HCT116 (cell line): ENCODE measurements at regions not wholly inside any gene's neighbourhood (a gene's known extent, or its start where the extent isn't known, plus 50 kb on each side); places are given as distances from the start of the nearest gene placed in this dataset.

Experiments used
- ATAC-seq: fragments of 200-7000 bp; cut with Tn5 transposase; 2 replicates; pipeline ENCODE4 v1.9.1; 2020; ENCODE audit warnings: mild to moderate bottlenecking, moderate library complexity
- BruUV-seq: library from RNA; stranded (reverse); fragments of 400-500 nt; replicated peaks from 2 replicates; lab custom pipeline; 2021; lab: Mats Ljungman, UMichigan
- CTCF ChIA-PET: fragments of 300-600 bp; sonication (Branson Sonifier 250); formaldehyde crosslinking; loops from one replicate; lab custom pipeline; 2021; ENCODE audit warnings: antibody characterized with exemption; lab: Charles Lee
- POLR2A ChIA-PET: fragments of 300-600, 350-600 bp; sonication (Branson Sonifier 250); formaldehyde crosslinking; loops from one replicate; lab custom pipeline; 2021; ENCODE audit warnings: antibody characterized with exemption; lab: Charles Lee
- RAD21 ChIA-PET, 2 experiments: fragments of 300-600 bp; sonication (Branson Sonifier 250); formaldehyde crosslinking; loops; one replicate each; lab custom pipeline; 2023; ENCODE audit warnings: low total read pairs in 2 of 2; ENCODE audit not compliant: uncharacterized antibody in 2 of 2, unreplicated experiment in 2 of 2, low non-redundant PET in 1 of 2; lab: Charles Lee
- DNase-seq: peaks from one replicate; pipeline ENCODE4 v3.0.0-alpha.2; 2010; ENCODE audit warnings: low read depth, low spot score
- H2AFZ ChIP-seq: fragments of 200-600 bp; shearing (Covaris generic), sonication (generic); 2 replicates; pipeline ENCODE4 v1.6.1; 2017; ENCODE audit warnings: low read depth, mixed run types, mixed read lengths, antibody characterized with exemption, low read length; ENCODE audit not compliant: poor library complexity, severe bottlenecking
- H3K27ac ChIP-seq: 2 replicates; pipeline ENCODE4 v1.5.1; 2012; ENCODE audit warnings: low read depth, low read length
- H3K27me3 ChIP-seq: fragments of 200-600 bp; sonication (generic); 2 replicates; pipeline ENCODE4 v1.6.1; 2016; ENCODE audit warnings: mixed run types, low read length, mixed read lengths; ENCODE audit not compliant: insufficient read depth
- H3K36me3 ChIP-seq, 2 experiments: fragments of 200-500 bp in 1 of 2; fragments of 200-600 bp in 1 of 2; sonication (Bioruptor generic) in 1 of 2; sonication (generic) in 1 of 2; 2 replicates each; pipeline versions ENCODE4 v1.5.1 to v1.6.1; 2014 to 2016; ENCODE audit warnings: low read length in 2 of 2, inconsistent platforms in 1 of 2, mixed read lengths in 1 of 2, mixed run types in 1 of 2; ENCODE audit not compliant: insufficient read depth in 2 of 2, control insufficient read depth in 1 of 2
- H3K4me1 ChIP-seq, 2 experiments: fragments of 200-600 bp in 1 of 2; sonication (generic) in 1 of 2; 2 replicates each; pipeline versions ENCODE4 v1.5.1 to v1.6.1; 2012 to 2017; ENCODE audit warnings: low read length in 2 of 2, inconsistent platforms in 1 of 2, mild to moderate bottlenecking in 1 of 2, mixed read lengths in 1 of 2, mixed run types in 1 of 2, moderate library complexity in 1 of 2; ENCODE audit not compliant: insufficient read depth in 2 of 2, control insufficient read depth in 1 of 2
- H3K4me2 ChIP-seq: fragments of 200-600 bp; sonication (generic); 2 replicates; pipeline ENCODE4 v1.6.1; 2017; ENCODE audit warnings: mixed run types, low read length, mixed read lengths
- H3K4me3 ChIP-seq, 2 experiments: fragments of 200-600 bp in 1 of 2; sonication (generic) in 1 of 2; replicated peaks in 1 of 2; 2 replicates each; pipeline ENCODE4 v1.5.1; 2011 to 2016; ENCODE audit warnings: low read length in 2 of 2, control low read depth in 1 of 2, low read depth in 1 of 2, mild to moderate bottlenecking in 1 of 2, mixed read lengths in 1 of 2, mixed run types in 1 of 2
- H3K79me2 ChIP-seq: fragments of 200-600 bp; sonication (generic); 2 replicates; pipeline ENCODE4 v1.6.1; 2017; ENCODE audit warnings: mild to moderate bottlenecking, mixed run types, low read length, moderate library complexity, mixed read lengths; ENCODE audit not compliant: insufficient read depth
- H3K9ac ChIP-seq: fragments of 200-600 bp; sonication (generic); 2 replicates; pipeline ENCODE4 v1.6.1; 2016; ENCODE audit warnings: low read length, mixed read lengths
- H3K9me2 ChIP-seq: fragments of 200-600 bp; sonication (generic), shearing (Covaris generic); 2 replicates; pipeline ENCODE4 v1.6.1; 2017; ENCODE audit warnings: mixed run types, mild to moderate bottlenecking, moderate library complexity; ENCODE audit not compliant: insufficient read depth
- H3K9me3 ChIP-seq, 2 experiments: fragments of 200-500 bp in 1 of 2; fragments of 200-600 bp in 1 of 2; sonication (Bioruptor generic) in 1 of 2; sonication (generic) in 1 of 2; 2 replicates each; pipeline ENCODE4 v1.6.1; 2014 to 2017; ENCODE audit warnings: low read length in 2 of 2, mixed read lengths in 2 of 2, inconsistent platforms in 1 of 2, low read depth in 1 of 2, mild to moderate bottlenecking in 1 of 2, mixed run types in 1 of 2, moderate library complexity in 1 of 2; ENCODE audit not compliant: control insufficient read depth in 1 of 2, insufficient read depth in 1 of 2
- H4K20me1 ChIP-seq: fragments of 200-600 bp; sonication (generic), shearing (Covaris generic); 2 replicates; pipeline ENCODE4 v1.6.1; 2017; ENCODE audit warnings: mixed run types, mild to moderate bottlenecking, moderate library complexity; ENCODE audit not compliant: insufficient read depth
- CBX3 ChIP-seq: IDR thresholded peaks from 2 replicates; pipeline ENCODE4 v1.6.1; 2012; ENCODE audit warnings: low read depth
- CEBPB ChIP-seq: IDR thresholded peaks from 2 replicates; pipeline ENCODE4 v1.6.1; 2012; ENCODE audit warnings: low read depth
- ELF1 ChIP-seq: IDR thresholded peaks from 2 replicates; pipeline ENCODE4 v1.6.1; 2012; ENCODE audit warnings: low read depth, borderline replicate concordance
- EZH2 ChIP-seq: fragments of 200-600 bp; sonication (generic); IDR thresholded peaks from 2 replicates; pipeline ENCODE4 v1.6.1; 2017; ENCODE audit warnings: antibody characterized with exemption, mixed run types
- FOSL1 ChIP-seq: IDR thresholded peaks from 2 replicates; pipeline ENCODE4 v1.6.1; 2012; ENCODE audit warnings: low read depth
- JUND ChIP-seq: IDR thresholded peaks from 2 replicates; pipeline ENCODE4 v1.6.1; 2012
- RAD21 ChIP-seq: IDR thresholded peaks from 2 replicates; pipeline ENCODE4 v1.6.1; 2012; ENCODE audit warnings: low read depth, mild to moderate bottlenecking
- SRF ChIP-seq: IDR thresholded peaks from 2 replicates; pipeline ENCODE4 v1.6.1; 2012; ENCODE audit warnings: low read depth
- TCF7L2 ChIP-seq: IDR thresholded peaks from 2 replicates; pipeline ENCODE4 v1.7.0; 2011; ENCODE audit warnings: borderline replicate concordance, inconsistent platforms; ENCODE audit not compliant: insufficient read depth, insufficient read length; ENCODE audit errors: extremely low read depth
- intact Hi-C: fragments of 100-400 bp; cut with micrococcal nuclease; formaldehyde crosslinking; loops from 2 replicates; pipeline ENCODE4 v1.10.0; 2022
- TF ChIP-seq, protein P1 (sequence below): IDR thresholded peaks from 2 replicates; pipeline ENCODE4 v1.6.1; 2012
- TF ChIP-seq, protein P2 (sequence below): IDR thresholded peaks from 2 replicates; pipeline ENCODE4 v1.6.1; 2012

DNA sequence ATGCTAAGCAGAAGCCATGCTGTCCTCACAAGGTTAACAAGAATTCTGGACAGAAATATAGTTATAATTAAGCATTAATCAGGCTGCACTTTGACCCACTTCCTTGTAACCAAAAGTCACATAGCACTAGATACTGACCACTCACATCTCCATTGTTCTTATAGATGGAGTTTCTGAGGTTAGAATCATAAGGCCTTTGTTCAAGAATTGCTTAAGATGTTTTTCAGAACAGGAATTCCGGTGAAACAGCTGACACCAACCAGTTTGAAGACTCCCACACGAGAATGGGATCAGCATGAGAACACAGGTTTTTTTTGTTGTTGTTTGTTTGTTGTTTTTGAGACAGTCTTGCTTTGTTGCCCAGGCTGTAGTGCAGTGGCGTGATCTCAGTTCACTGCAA lies 488.3 kb upstream of the NRP1 start:
- no peak overlapping the region for H3K27ac ChIP-seq
- H3K4me3 ChIP-seq, result no peak overlapping the region
- H3K79me2 ChIP-seq, result no peaks in the 10 kb centered on the region
- ChIA-PET RAD21 (no interaction called here), POLR2A (no interaction called here), CTCF (no interaction called here)
- no peaks in the 10 kb centered on the region for H3K9me2 ChIP-seq
- no peak overlapping the region for H2AFZ ChIP-seq
- H3K9ac ChIP-seq, result no peak overlapping the region
- no peaks in the 10 kb centered on the region for H3K27me3 ChIP-seq
- no peaks in the 10 kb centered on the region for H3K36me3 ChIP-seq
- H3K4me1 ChIP-seq, result no peaks in the 10 kb centered on the region
- TF ChIP-seq CEBPB, result no peak
- TF ChIP-seq CBX3, result no peak
- TF ChIP-seq FOSL1, result no peak
- TF ChIP-seq SRF, result no peak
- TF ChIP-seq, protein P1, sequence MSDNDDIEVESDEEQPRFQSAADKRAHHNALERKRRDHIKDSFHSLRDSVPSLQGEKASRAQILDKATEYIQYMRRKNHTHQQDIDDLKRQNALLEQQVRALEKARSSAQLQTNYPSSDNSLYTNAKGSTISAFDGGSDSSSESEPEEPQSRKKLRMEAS, result no peak
- no peak for TF ChIP-seq JUND
- ATAC-seq, result no peak
- DNase-seq, result no peak
- no peaks in the 10 kb centered on the region for H3K9me3 ChIP-seq
- H3K4me2 ChIP-seq, result no peak overlapping the region
- BruUV-seq, result no TSS peak
- intact Hi-C loops, result no loop called here
- H4K20me1 ChIP-seq, result no peaks in the 10 kb centered on the region

DNA sequence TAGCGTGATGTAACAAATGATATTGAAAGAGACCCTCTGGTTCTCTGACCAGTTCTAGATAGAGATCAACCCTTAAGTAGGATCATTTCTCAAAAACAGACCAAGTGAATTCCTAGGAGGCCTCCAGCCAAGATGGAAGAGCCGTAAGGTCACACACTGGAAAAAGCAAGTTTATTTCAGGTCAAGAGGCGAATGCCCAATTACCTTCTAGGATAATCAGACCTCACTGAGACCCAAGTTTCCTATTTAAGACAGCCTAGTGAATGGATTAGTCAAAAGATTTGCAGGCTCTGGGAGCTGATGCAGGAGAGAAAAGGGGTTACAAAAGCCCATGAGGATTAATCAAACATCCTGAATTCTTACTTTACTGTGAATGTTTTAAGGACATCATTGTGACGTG lies 486.1 kb upstream of the NRP1 start:
- POLR2A ChIA-PET, result no interaction called here
- no TSS peak for BruUV-seq

More for the DNA sequence above, 486.1 kb upstream of the NRP1 start:
- Histone ChIP-seq H4K20me1 (no peaks in the 10 kb centered on the region), H3K4me2 (no peak overlapping the region), H3K27me3 (no peaks in the 10 kb centered on the region), H3K27ac (no peak overlapping the region), H3K9me2 (no peaks in the 10 kb centered on the region), H3K9ac (no peak overlapping the region), H3K4me1 (no peaks in the 10 kb centered on the region), H3K4me3 (no peak overlapping the region), H3K36me3 (no peaks in the 10 kb centered on the region), H2AFZ (no peak overlapping the region), H3K9me3 (no peaks in the 10 kb centered on the region), H3K79me2 (no peaks in the 10 kb centered on the region)
- RAD21 ChIA-PET, result interaction anchor here in 1 of 2 experiments (0.6 kb wide), 1 partner anchor 82 kb away, joined by 3 read pairs; no protein-coding TSS in a partner anchor
- intact Hi-C loops, result no loop called here
- no peak for DNase-seq
- ATAC-seq, result no peak
- TF ChIP-seq EZH2, result no peak
- no peak for TF ChIP-seq ELF1
- no peak for TF ChIP-seq TCF7L2
- TF ChIP-seq, protein P2, sequence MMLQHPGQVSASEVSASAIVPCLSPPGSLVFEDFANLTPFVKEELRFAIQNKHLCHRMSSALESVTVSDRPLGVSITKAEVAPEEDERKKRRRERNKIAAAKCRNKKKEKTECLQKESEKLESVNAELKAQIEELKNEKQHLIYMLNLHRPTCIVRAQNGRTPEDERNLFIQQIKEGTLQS, result no peak
- TF ChIP-seq, protein P1, result no peak
- TF ChIP-seq CBX3, result no peak
- TF ChIP-seq CEBPB, result no peak
- TF ChIP-seq FOSL1, result no peak
- no peak for TF ChIP-seq RAD21
- CTCF ChIA-PET, result no interaction called here
